H1 (cell line): ENCODE measurements at regions not wholly inside any gene's neighbourhood (a gene's known extent, or its start where the extent isn't known, plus 50 kb on each side); places are given as distances from the start of the nearest gene placed in this dataset.

ENCODE experiments used
- CTCF ChIA-PET: fragments of 300-600 bp; sonication (Branson Sonifier 250); formaldehyde crosslinking; loops from one replicate; lab custom pipeline; 2021; ENCODE audit not compliant: partially characterized antibody; lab: Charles Lee
- POLR2A ChIA-PET: fragments of 300-600 bp; sonication (Branson Sonifier 250); formaldehyde crosslinking; loops from one replicate; lab custom pipeline; 2021; ENCODE audit warnings: inconsistent platforms; ENCODE audit not compliant: partially characterized antibody; lab: Charles Lee
- DNase-seq, 2 experiments: peaks; one replicate each; pipeline versions ENCODE4 v3.0.0 to v3.0.0-alpha.2; 2010 to 2022; ENCODE audit warnings: low spot score in 2 of 2, low read depth in 1 of 2, mixed read lengths in 1 of 2
- FAIRE-seq: peaks from 2 replicates; lab custom pipeline; 2011; peaks lifted over from hg19 to GRCh38; lab: Jason Lieb, UNC
- H2AFZ ChIP-seq: 2 replicates; pipeline ENCODE4 v1.8.1; 2012; ENCODE audit warnings: low read length, inconsistent platforms
- H2AK5ac ChIP-seq: 2 replicates; pipeline ENCODE4 v1.6.1; 2013; ENCODE audit warnings: low read depth, low read length
- H2BK120ac ChIP-seq: replicated peaks from 2 replicates; pipeline ENCODE3; 2013; ENCODE audit warnings: low read depth, low read length, inconsistent platforms
- H2BK12ac ChIP-seq: 2 replicates; pipeline ENCODE4 v1.6.1; 2013; ENCODE audit warnings: low read depth, low read length
- H2BK15ac ChIP-seq: 2 replicates; pipeline ENCODE4 v1.6.1; 2013; ENCODE audit warnings: low read length
- H2BK20ac ChIP-seq: 2 replicates; pipeline ENCODE4 v1.6.1; 2013; ENCODE audit warnings: low read length
- H2BK5ac ChIP-seq: 2 replicates; pipeline ENCODE4 v1.6.1; 2013; ENCODE audit warnings: low read depth, low read length
- H3K14ac ChIP-seq: 2 replicates; pipeline ENCODE4 v1.6.1; 2013; ENCODE audit warnings: inconsistent platforms; ENCODE audit not compliant: insufficient read length
- H3K18ac ChIP-seq: 2 replicates; pipeline ENCODE4 v1.6.1; 2013; ENCODE audit warnings: low read length; ENCODE audit errors: extremely low read depth
- H3K23ac ChIP-seq: 2 replicates; pipeline ENCODE4 v1.6.1; 2013; ENCODE audit warnings: inconsistent platforms; ENCODE audit not compliant: insufficient read length
- H3K23me2 ChIP-seq: 2 replicates; pipeline ENCODE4 v1.6.1; 2013; ENCODE audit warnings: low read depth, low read length
- H3K27ac ChIP-seq: 2 replicates; pipeline ENCODE4 v1.6.1; 2011; ENCODE audit warnings: low read depth, low read length, inconsistent platforms
- H3K27me3 ChIP-seq, 4 experiments: replicated peaks in 1 of 4; 1 replicate in 1 of 4; 2 replicates in 3 of 4; pipeline versions ENCODE4 v1.6.1 to v1.8.1; 2011 to 2013; ENCODE audit warnings: low read length in 3 of 4, mild to moderate bottlenecking in 3 of 4, inconsistent platforms in 2 of 4, mixed read lengths in 2 of 4, moderate library complexity in 1 of 4; ENCODE audit not compliant: control insufficient read depth in 3 of 4, insufficient read depth in 3 of 4; ENCODE audit errors: extremely low read depth in 1 of 4
- H3K36me3 ChIP-seq, 4 experiments: 2 replicates each; pipeline versions ENCODE4 v1.6.1 to v1.8.1; 2011 to 2013; ENCODE audit warnings: mild to moderate bottlenecking in 4 of 4, low read length in 3 of 4, moderate library complexity in 2 of 4, control low read depth in 1 of 4, inconsistent platforms in 1 of 4; ENCODE audit not compliant: insufficient read depth in 4 of 4, control insufficient read depth in 2 of 4
- H3K4ac ChIP-seq: replicated peaks from 2 replicates; pipeline ENCODE3; 2013; ENCODE audit warnings: low read length, low read depth, mixed read lengths, inconsistent platforms; ENCODE audit not compliant: insufficient read length
- H3K4me1 ChIP-seq, 4 experiments: replicated peaks in 1 of 4; 1 replicate in 1 of 4; 2 replicates in 3 of 4; pipeline versions ENCODE4 v1.6.1 to v1.8.1; 2011 to 2013; ENCODE audit warnings: low read length in 3 of 4, inconsistent platforms in 2 of 4, mixed read lengths in 1 of 4; ENCODE audit not compliant: insufficient read depth in 4 of 4, control insufficient read depth in 3 of 4
- H3K4me2 ChIP-seq, 2 experiments: 2 replicates each; pipeline versions ENCODE4 v1.6.1 to v1.8.1; 2011 to 2013; ENCODE audit warnings: low read depth in 2 of 2, low read length in 2 of 2, control low read depth in 1 of 2, inconsistent platforms in 1 of 2, mild to moderate bottlenecking in 1 of 2; ENCODE audit not compliant: insufficient read depth in 1 of 2
- H3K4me3 ChIP-seq, 4 experiments: fragments of 200-600, 300-600 bp in 1 of 4; sonication (generic), shearing (Covaris generic), sonication (Bioruptor Twin) in 1 of 4; 2 replicates each; pipeline versions ENCODE4 v1.5.1 to v1.8.1; 2011 to 2016; ENCODE audit warnings: low read length in 4 of 4, low read depth in 3 of 4, control low read depth in 2 of 4, inconsistent platforms in 2 of 4, mild to moderate bottlenecking in 2 of 4, mixed read lengths in 1 of 4, moderate library complexity in 1 of 4; ENCODE audit not compliant: insufficient read depth in 2 of 4; ENCODE audit errors: extremely low read depth in 1 of 4
- H3K56ac ChIP-seq: replicated peaks from 2 replicates; pipeline ENCODE3; 2013; ENCODE audit warnings: low read depth, mild to moderate bottlenecking, mixed read lengths, low read length, inconsistent platforms; ENCODE audit not compliant: insufficient read length
- H3K79me1 ChIP-seq: 2 replicates; pipeline ENCODE4 v1.6.1; 2013; ENCODE audit warnings: low read depth, low read length, control low read depth
- H3K79me2 ChIP-seq, 2 experiments: 2 replicates each; pipeline versions ENCODE4 v1.6.1 to v1.8.1; 2012 to 2013; ENCODE audit warnings: low read length in 2 of 2, mild to moderate bottlenecking in 2 of 2, inconsistent platforms in 1 of 2; ENCODE audit not compliant: insufficient read depth in 2 of 2, control insufficient read depth in 1 of 2
- H3K9ac ChIP-seq, 4 experiments: replicated peaks in 1 of 4; 1 replicate in 1 of 4; 2 replicates in 3 of 4; pipeline versions ENCODE4 v1.6.1 to v1.8.1; 2011 to 2013; ENCODE audit warnings: low read depth in 3 of 4, low read length in 3 of 4, control low read depth in 2 of 4, mild to moderate bottlenecking in 2 of 4, moderate library complexity in 2 of 4, inconsistent platforms in 1 of 4; ENCODE audit errors: extremely low read depth in 1 of 4
- H3K9me3 ChIP-seq, 2 experiments: 2 replicates each; pipeline versions ENCODE4 v1.6.1 to v1.8.1; 2012 to 2013; ENCODE audit warnings: mild to moderate bottlenecking in 2 of 2, moderate library complexity in 2 of 2, control low read depth in 1 of 2, inconsistent platforms in 1 of 2, low read depth in 1 of 2, low read length in 1 of 2, mixed read lengths in 1 of 2; ENCODE audit not compliant: insufficient read depth in 2 of 2
- H4K20me1 ChIP-seq, 2 experiments: replicated peaks in 1 of 2; 2 replicates each; pipeline versions ENCODE3 to v1.8.1; 2011 to 2013; ENCODE audit warnings: inconsistent platforms in 2 of 2, low read length in 2 of 2, mild to moderate bottlenecking in 1 of 2; ENCODE audit not compliant: insufficient read depth in 2 of 2, control insufficient read depth in 1 of 2
- H4K5ac ChIP-seq: 2 replicates; pipeline ENCODE4 v1.6.1; 2013; ENCODE audit warnings: low read length, low read depth, mixed read lengths, inconsistent platforms; ENCODE audit not compliant: insufficient read length
- H4K8ac ChIP-seq: 2 replicates; pipeline ENCODE4 v1.8.0; 2013; ENCODE audit warnings: mild to moderate bottlenecking, moderate library complexity, low read length, inconsistent platforms; ENCODE audit not compliant: insufficient read depth; ENCODE audit errors: extremely low read depth
- H4K91ac ChIP-seq: replicated peaks from 2 replicates; pipeline ENCODE3; 2013; ENCODE audit warnings: low read length, mixed read lengths, inconsistent platforms; ENCODE audit not compliant: insufficient read length
- JUN ChIP-seq: IDR thresholded peaks from 2 replicates; pipeline ENCODE4 v1.6.1; 2011; ENCODE audit warnings: low read depth, mild to moderate bottlenecking, improper control_type of control experiment, low read length
- WGBS, 2 experiments: shearing (Covaris generic) in 1 of 2; methylation state at CpG; one replicate each; pipeline versions ENCODE4 v1.1.6 to v1.1.7; 2013 to 2015; ENCODE audit warnings: low lambda C conversion rate in 2 of 2, mixed read lengths in 2 of 2, inconsistent platforms in 1 of 2, low coverage in 1 of 2, missing lambda C conversion rate in 1 of 2; ENCODE audit not compliant: insufficient replicate concordance in 2 of 2, insufficient coverage in 1 of 2, insufficient read length in 1 of 2; ENCODE audit errors: extremely low coverage in 1 of 2, missing lambda C conversion rate in 1 of 2; 5-methylcytosine and 5-hydroxymethylcytosine counted together
- TF ChIP-seq, protein P1 (sequence below), 3 experiments: IDR thresholded peaks; 1 replicate in 2 of 3; 2 replicates in 1 of 3; pipeline versions ENCODE4 v1.5.1 to v1.6.1; 2011; ENCODE audit warnings: low read length in 3 of 3, mild to moderate bottlenecking in 3 of 3, inconsistent platforms in 2 of 3, low read depth in 1 of 3, moderate library complexity in 1 of 3; ENCODE audit not compliant: insufficient read depth in 1 of 3; ENCODE audit errors: control extremely low read depth in 1 of 3

DNA sequence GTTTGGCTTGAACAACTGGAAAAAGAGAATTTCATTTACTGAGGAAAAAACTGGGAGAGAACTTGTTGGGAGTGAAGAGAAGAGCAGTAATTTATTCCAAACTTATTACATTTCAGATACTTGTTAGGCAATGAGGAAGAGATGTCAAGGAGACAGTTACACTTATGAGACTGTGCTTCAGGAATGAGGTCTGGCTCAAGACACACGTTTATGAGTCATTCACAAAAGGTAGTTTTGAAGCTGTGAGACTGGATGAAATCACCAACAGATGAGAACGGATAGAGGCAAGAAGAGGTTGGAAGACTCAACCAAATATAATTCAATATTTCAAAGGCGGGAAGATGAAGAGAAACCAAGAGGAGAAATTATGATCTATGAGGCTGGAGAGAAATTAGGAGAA lies 70.6 kb upstream of the DEFB112 start:
- ChIA-PET CTCF (interaction anchor here (1.4 kb wide), 1 partner anchor 8 kb away, joined by 5 read pairs; no protein-coding TSS in a partner anchor), POLR2A (no interaction called here)
- no peak overlapping the region for H2BK12ac ChIP-seq
- no peak overlapping the region for H3K4ac ChIP-seq
- no peak overlapping the region for H3K4me3 ChIP-seq
- H3K27me3 ChIP-seq: no peaks in the 10 kb centered on the region
- H4K5ac ChIP-seq: no peak overlapping the region
- H2AFZ ChIP-seq: no peak overlapping the region
- no peak overlapping the region for H3K14ac ChIP-seq
- H3K27ac ChIP-seq: no peak overlapping the region
- no peak overlapping the region for H3K9ac ChIP-seq
- peaks cover 0 to 3% (median 0%) of the 10 kb centered on the region in 4 experiments; a peak in 2 of 7 replicates for H3K4me1 ChIP-seq
- H4K91ac ChIP-seq: no peak overlapping the region
- no peak for FAIRE-seq
- H2BK120ac ChIP-seq: no peak overlapping the region
- no peak overlapping the region for H2BK20ac ChIP-seq
- no peak overlapping the region for H2AK5ac ChIP-seq
- H3K9me3 ChIP-seq: no peaks in the 10 kb centered on the region
- H4K8ac ChIP-seq: no peak overlapping the region
- H2BK5ac ChIP-seq: no peak overlapping the region
- H3K79me1 ChIP-seq: no peaks in the 10 kb centered on the region
- DNase-seq: no peak
- H3K18ac ChIP-seq: no peak overlapping the region
- H2BK15ac ChIP-seq: no peak overlapping the region
- no peak overlapping the region for H3K23ac ChIP-seq
- H3K36me3 ChIP-seq: no peaks in the 10 kb centered on the region
- H3K56ac ChIP-seq: no peak overlapping the region
- no peaks in the 10 kb centered on the region for H4K20me1 ChIP-seq
- 86% methylated on average over 3 of the region's 3 CpGs; no CpG with 5 or more reads in 1 of the 2 experiments for WGBS, 2 experiments
- no peak overlapping the region for H3K4me2 ChIP-seq
- no peaks in the 10 kb centered on the region for H3K79me2 ChIP-seq
- H3K23me2 ChIP-seq: no peaks in the 10 kb centered on the region
- TF ChIP-seq JUN: no peak
- TF ChIP-seq, protein P1, sequence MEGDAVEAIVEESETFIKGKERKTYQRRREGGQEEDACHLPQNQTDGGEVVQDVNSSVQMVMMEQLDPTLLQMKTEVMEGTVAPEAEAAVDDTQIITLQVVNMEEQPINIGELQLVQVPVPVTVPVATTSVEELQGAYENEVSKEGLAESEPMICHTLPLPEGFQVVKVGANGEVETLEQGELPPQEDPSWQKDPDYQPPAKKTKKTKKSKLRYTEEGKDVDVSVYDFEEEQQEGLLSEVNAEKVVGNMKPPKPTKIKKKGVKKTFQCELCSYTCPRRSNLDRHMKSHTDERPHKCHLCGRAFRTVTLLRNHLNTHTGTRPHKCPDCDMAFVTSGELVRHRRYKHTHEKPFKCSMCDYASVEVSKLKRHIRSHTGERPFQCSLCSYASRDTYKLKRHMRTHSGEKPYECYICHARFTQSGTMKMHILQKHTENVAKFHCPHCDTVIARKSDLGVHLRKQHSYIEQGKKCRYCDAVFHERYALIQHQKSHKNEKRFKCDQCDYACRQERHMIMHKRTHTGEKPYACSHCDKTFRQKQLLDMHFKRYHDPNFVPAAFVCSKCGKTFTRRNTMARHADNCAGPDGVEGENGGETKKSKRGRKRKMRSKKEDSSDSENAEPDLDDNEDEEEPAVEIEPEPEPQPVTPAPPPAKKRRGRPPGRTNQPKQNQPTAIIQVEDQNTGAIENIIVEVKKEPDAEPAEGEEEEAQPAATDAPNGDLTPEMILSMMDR (IDR thresholded peaks at IDR 0.05; ENCODE audit: control extremely low read depth in 1 of 3, insufficient read depth in 1 of 3, low read depth in 1 of 3, low read length in 3 of 3): no peak
